Epithelial cell of esophagus (primary cell): ENCODE measurements at regions not wholly inside any gene's neighbourhood (a gene's known extent, or its start where the extent isn't known, plus 50 kb on each side); places are given as distances from the start of the nearest gene placed in this dataset.

Source experiments
- DNase-seq: peaks from one replicate; pipeline ENCODE4 v3.0.0; 2010; ENCODE audit warnings: low read depth
- H3K4me3 ChIP-seq: 2 replicates; pipeline ENCODE4 v1.5.1; 2011; ENCODE audit warnings: mild to moderate bottlenecking, low read length, control low read depth
- TF ChIP-seq, protein P1 (sequence below): IDR thresholded peaks from 2 replicates; pipeline ENCODE4 v1.5.1; 2011; ENCODE audit warnings: low read depth, mild to moderate bottlenecking, low read length, control low read depth, inconsistent platforms; ENCODE audit not compliant: insufficient read depth; ENCODE audit errors: missing control alignments

GRCh38 chr6:126743076-126743475 lies 375.4 kb upstream of the RSPO3 start:
- DNase-seq = no peak
- H3K4me3 ChIP-seq = no peak overlapping the region
- TF ChIP-seq, protein P1, sequence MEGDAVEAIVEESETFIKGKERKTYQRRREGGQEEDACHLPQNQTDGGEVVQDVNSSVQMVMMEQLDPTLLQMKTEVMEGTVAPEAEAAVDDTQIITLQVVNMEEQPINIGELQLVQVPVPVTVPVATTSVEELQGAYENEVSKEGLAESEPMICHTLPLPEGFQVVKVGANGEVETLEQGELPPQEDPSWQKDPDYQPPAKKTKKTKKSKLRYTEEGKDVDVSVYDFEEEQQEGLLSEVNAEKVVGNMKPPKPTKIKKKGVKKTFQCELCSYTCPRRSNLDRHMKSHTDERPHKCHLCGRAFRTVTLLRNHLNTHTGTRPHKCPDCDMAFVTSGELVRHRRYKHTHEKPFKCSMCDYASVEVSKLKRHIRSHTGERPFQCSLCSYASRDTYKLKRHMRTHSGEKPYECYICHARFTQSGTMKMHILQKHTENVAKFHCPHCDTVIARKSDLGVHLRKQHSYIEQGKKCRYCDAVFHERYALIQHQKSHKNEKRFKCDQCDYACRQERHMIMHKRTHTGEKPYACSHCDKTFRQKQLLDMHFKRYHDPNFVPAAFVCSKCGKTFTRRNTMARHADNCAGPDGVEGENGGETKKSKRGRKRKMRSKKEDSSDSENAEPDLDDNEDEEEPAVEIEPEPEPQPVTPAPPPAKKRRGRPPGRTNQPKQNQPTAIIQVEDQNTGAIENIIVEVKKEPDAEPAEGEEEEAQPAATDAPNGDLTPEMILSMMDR = no peak

- no peak overlapping the region for H3K4me3 ChIP-seq
- no peak for DNase-seq
- TF ChIP-seq, protein P1 = no peak
Measured at GRCh38 chr6:126747728-126748540, 370.5 kb upstream of the RSPO3 start.

GRCh38 chr6:126753606-126754005 lies 364.9 kb upstream of the RSPO3 start:
- DNase-seq = no peak
- TF ChIP-seq, protein P1 = no peak
- no peak overlapping the region for H3K4me3 ChIP-seq

DNA sequence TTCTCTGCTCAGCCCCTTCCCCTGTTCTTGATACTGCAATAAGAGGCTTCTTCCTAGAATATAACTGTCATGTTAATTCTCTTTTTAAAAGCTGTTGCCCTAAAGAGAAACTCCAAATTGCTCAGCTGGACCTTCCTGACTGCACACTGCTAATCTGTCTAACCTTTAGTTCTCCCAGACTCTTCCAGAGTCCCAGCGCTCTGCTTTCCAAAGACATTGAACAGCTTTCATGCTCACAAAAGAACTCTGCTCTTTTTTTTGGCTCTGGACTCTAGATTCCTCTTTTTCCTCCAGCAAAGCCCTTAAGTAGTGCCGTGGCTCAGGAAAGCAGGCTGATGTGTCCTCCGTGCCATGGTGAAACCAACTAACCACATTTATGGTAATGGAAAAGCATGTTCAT lies 356.6 kb upstream of the RSPO3 start:
- DNase-seq = no peak
- H3K4me3 ChIP-seq = no peak overlapping the region
- TF ChIP-seq, protein P1 = no peak

- no peak overlapping the region for H3K4me3 ChIP-seq
- TF ChIP-seq, protein P1 = no peak
- no peak for DNase-seq
Measured at GRCh38 chr6:126764104-126764503, 354.4 kb upstream of the RSPO3 start.

DNA sequence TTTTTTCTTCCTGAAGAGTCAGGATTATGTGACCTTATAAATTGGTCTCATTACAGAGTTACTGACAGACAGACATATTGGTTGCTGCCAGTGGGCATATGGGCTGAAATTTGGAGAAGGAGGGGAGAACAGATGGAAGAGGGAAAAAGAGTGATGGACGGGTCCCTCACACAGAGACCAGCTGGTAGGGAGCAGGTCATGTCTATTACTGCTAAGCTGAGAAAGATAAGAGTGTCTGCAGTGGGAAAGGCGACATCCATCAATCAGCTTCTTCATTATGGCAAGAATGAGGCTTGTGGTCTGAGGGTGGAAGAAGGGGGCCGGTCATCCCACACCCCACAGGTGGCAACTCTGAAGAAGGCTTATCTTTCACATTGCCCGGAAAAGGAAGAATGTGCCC lies 353.8 kb upstream of the RSPO3 start:
- TF ChIP-seq, protein P1 = no peak
- DNase-seq = no peak
- no peak overlapping the region for H3K4me3 ChIP-seq

DNA sequence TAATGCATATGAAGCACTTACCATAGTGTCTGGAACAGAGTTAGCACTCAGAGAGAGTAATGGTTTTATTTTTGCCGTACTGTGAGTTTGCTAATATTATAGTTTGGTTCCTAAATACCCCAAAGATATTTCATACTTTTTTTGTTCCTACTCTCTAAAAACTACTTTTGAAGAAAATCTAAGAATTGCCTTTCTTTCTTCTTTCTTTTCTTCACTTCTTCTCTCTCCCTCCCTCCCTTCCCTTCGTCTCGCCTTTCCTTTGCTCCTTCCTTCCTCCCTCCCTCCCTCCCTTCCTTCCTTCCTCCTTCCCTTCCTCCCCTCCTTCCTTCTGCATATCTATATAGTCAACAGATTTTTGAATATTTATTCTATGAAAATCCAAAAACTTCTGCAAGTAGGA lies 351.7 kb upstream of the RSPO3 start:
- no peak overlapping the region for H3K4me3 ChIP-seq
- no peak for DNase-seq
- TF ChIP-seq, protein P1 = no peak
